Nephron progenitor cell (in vitro differentiated cells): ENCODE measurements at regions not wholly inside any gene's neighbourhood (a gene's known extent, or its start where the extent isn't known, plus 50 kb on each side); places are given as distances from the start of the nearest gene placed in this dataset.
"Not testable (repeated sequence)": the region's sequence is repeated elsewhere in the genome, so short reads cannot be mapped to it uniquely, and the experiment has no call there.

Experiments used
- DNase-seq: peaks from one replicate; pipeline ENCODE4 v3.0.0; 2021
- H3K27ac Mint-ChIP-seq: 2 replicates; pipeline ENCODE4 v1.8.0; 2021; ENCODE audit warnings: mild to moderate bottlenecking, moderate library complexity, mixed read lengths
- H3K27me3 Mint-ChIP-seq: 2 replicates; pipeline ENCODE4 v1.8.0; 2021; ENCODE audit warnings: mild to moderate bottlenecking, low read depth, mixed read lengths; ENCODE audit not compliant: poor library complexity
- H3K36me3 Mint-ChIP-seq: 2 replicates; pipeline ENCODE4 v1.8.0; 2021; ENCODE audit warnings: low read depth, mixed read lengths
- H3K4me1 Mint-ChIP-seq: 2 replicates; pipeline ENCODE4 v1.8.0; 2021; ENCODE audit warnings: mixed read lengths
- H3K4me3 Mint-ChIP-seq: 2 replicates; pipeline ENCODE4 v1.8.0; 2021; ENCODE audit warnings: mild to moderate bottlenecking, moderate library complexity, mixed read lengths
- H3K9me3 Mint-ChIP-seq: 2 replicates; pipeline ENCODE4 v1.8.0; 2021; ENCODE audit warnings: mild to moderate bottlenecking, moderate library complexity, mixed read lengths
- CTCF ChIP-seq: fragments of 200-600 bp; sonication (generic); IDR thresholded peaks from 2 replicates; pipeline ENCODE4 v1.5.0; 2021; ENCODE audit warnings: antibody characterized with exemption

DNA sequence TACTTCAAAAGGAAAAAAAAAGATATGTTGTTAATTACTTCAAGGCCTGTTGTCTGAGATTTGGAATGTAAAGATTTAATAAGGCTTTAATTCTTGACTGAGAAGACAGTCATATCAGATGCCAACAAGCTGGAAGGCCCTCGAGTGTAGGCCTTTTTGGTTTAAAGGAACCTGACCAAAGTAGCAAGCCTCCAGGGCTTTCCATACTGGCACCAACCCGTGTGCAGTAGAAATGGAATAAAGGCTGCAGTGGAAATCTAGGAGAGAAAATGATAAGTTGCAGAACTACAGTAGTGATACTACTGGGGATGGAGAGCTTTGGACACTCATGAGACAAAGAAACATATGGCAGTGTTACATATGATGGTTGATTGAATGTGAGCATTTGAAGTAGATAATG, 358.0 kb downstream of the TAF11L14 start:
- no peak overlapping the region for H3K27ac Mint-ChIP-seq
- TF ChIP-seq CTCF, result no peak
- H3K4me3 Mint-ChIP-seq, result no peak overlapping the region
- H3K27me3 Mint-ChIP-seq, result no peaks in the 10 kb centered on the region
- no peaks in the 10 kb centered on the region for H3K36me3 Mint-ChIP-seq
- DNase-seq, result no peak
- H3K9me3 Mint-ChIP-seq, result no peaks in the 10 kb centered on the region
- no peaks in the 10 kb centered on the region for H3K4me1 Mint-ChIP-seq

DNA sequence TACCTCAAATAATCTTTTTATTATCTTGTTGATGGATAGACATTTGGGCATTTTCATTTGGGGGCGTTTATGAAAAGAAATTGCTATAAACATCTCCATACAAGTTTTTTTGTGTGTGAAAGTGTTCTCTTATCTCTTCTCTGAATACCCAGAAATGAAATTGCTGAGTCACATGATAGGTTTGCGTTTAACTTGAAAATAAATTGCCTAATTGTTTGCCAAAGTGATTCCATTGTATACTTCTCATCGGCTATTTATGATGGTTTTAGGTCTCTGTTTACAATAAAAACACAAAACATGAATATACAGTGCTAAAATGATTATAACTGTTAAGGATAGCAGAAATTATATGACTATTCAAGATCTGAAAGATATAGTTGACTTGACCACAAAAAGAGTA, 361.7 kb downstream of the TAF11L14 start:
- H3K9me3 Mint-ChIP-seq, result no peaks in the 10 kb centered on the region
- no peak for DNase-seq

GRCh38 chr5:17999858-18000257, 365.6 kb downstream of the TAF11L14 start:
- Mint-ChIP-seq H3K27me3 (no peaks in the 10 kb centered on the region), H3K9me3 (no peaks in the 10 kb centered on the region), H3K4me3 (no peak overlapping the region), H3K4me1 (no peaks in the 10 kb centered on the region), H3K36me3 (no peaks in the 10 kb centered on the region), H3K27ac (no peak overlapping the region)
- no peak for TF ChIP-seq CTCF
- DNase-seq, result no peak

More for the DNA sequence above, 361.7 kb downstream of the TAF11L14 start:
- no peak for TF ChIP-seq CTCF
- no peak overlapping the region for H3K4me3 Mint-ChIP-seq
- no peaks in the 10 kb centered on the region for H3K36me3 Mint-ChIP-seq
- H3K27me3 Mint-ChIP-seq, result no peaks in the 10 kb centered on the region
- no peak overlapping the region for H3K27ac Mint-ChIP-seq
- no peaks in the 10 kb centered on the region for H3K4me1 Mint-ChIP-seq

DNA sequence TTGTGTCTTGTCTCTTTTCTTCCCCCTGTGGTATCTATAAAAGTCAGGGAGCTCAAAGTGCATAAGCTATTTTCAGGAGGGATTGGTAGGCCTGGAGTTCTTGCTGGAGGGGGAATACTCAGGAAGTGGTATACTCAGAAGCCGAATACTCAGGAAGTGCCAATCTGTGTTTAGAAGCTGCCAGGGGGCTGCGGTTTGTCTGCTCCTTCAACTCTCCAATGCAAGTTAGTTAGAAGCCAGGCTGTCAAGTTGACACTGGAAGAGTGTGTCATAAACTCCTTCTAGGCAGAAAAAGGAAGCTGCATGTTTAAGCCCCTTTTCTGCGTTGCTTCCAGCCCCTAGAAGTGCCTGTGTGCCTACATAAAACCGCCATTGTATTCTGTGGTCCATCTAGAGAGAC, 366.5 kb downstream of the TAF11L14 start:
- Mint-ChIP-seq H3K9me3 (no peaks in the 10 kb centered on the region), H3K27me3 (no peaks in the 10 kb centered on the region), H3K36me3 (no peaks in the 10 kb centered on the region), H3K4me3 (no peak overlapping the region), H3K4me1 (no peaks in the 10 kb centered on the region), H3K27ac (no peak overlapping the region)
- no peak for DNase-seq
- no peak for TF ChIP-seq CTCF

GRCh38 chr5:18003312-18003711, 369.1 kb downstream of the TAF11L14 start:
- Mint-ChIP-seq H3K4me1 (no peaks in the 10 kb centered on the region), H3K27ac (no peak overlapping the region), H3K9me3 (no peaks in the 10 kb centered on the region), H3K36me3 (no peaks in the 10 kb centered on the region), H3K27me3 (no peaks in the 10 kb centered on the region), H3K4me3 (no peak overlapping the region)
- TF ChIP-seq CTCF, result no peak
- DNase-seq, result no peak

- no peaks in the 10 kb centered on the region for H3K9me3 Mint-ChIP-seq
- DNase-seq, result no peak
- H3K27ac Mint-ChIP-seq, result no peak overlapping the region
- H3K4me3 Mint-ChIP-seq, result no peak overlapping the region
- H3K36me3 Mint-ChIP-seq, result no peaks in the 10 kb centered on the region
- H3K27me3 Mint-ChIP-seq, result no peaks in the 10 kb centered on the region
- H3K4me1 Mint-ChIP-seq, result no peaks in the 10 kb centered on the region
- TF ChIP-seq CTCF, result no peak
Observed at GRCh38 chr5:18003784-18004183, 369.5 kb downstream of the TAF11L14 start.

DNA sequence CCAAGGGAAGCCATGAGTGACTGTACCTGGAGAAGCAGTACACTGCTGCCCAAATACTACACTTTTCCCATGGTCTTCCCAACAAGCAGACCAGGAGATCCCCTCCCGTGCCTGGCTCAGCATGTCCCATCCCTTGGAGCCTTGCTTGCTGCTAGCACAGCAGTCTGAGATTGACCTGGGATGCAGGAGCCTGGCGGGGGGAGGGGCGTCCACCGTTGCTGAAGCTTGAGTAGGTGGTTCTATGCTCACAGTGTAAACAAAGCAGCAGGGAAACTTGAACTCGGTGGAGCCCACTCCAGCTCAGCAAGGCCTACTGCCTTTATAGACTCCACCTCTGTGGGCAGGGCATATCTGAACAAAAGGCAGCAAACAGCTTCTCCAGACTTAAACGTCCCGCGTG, 372.0 kb downstream of the TAF11L14 start:
- H3K36me3 Mint-ChIP-seq, H3K4me1 Mint-ChIP-seq, H3K4me3 Mint-ChIP-seq, H3K9me3 Mint-ChIP-seq, H3K27me3 Mint-ChIP-seq, H3K27ac Mint-ChIP-seq, DNase-seq: not testable (repeated sequence)
